ENCODE measurements at regions not wholly inside any gene's neighbourhood (a gene's known extent, or its start where the extent isn't known, plus 50 kb on each side); places are given as distances from the start of the nearest gene placed in this dataset.
"Not testable (repeated sequence)": the region's sequence is repeated elsewhere in the genome, so short reads cannot be mapped to it uniquely, and the experiment has no call there.

- not testable (repeated sequence) for TF ChIP-seq CTCF (IDR thresholded peaks at IDR 0.05); TCF7L2 (IDR thresholded peaks at IDR 0.05; ENCODE audit: low read depth, low read length); REST (IDR thresholded peaks at IDR 0.05; ENCODE audit: insufficient read depth in 1 of 2, low read depth in 2 of 2, low read length in 1 of 2); POLR2AphosphoS5 (IDR thresholded peaks at IDR 0.05; ENCODE audit: low read depth, low read length)
These were observed 108.5 kb upstream of the NBPF9 start for GRCh38 chr1:149211757-149212420.
